ENCODE measurements at regions not wholly inside any gene's neighbourhood (a gene's known extent, or its start where the extent isn't known, plus 50 kb on each side); places are given as distances from the start of the nearest gene placed in this dataset.

DNA sequence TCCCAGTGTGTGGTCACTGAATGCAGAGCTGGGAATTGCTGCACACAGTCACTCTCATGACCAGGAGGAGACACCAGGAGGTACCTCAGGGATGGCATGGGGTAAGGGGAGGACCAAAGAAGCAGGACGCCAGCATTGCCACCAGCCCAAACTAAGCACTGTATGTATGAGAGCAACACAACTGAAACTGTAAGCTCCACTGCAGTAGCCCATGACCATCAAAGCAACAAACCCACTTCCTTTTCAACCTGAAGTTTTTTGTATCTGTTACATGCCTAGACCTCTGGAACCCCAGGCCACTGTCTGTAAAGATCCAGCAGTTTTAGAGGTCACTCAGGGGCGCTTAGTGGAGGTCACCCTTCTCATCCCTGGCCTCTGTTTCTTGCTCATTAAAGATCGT is 164.3 kb downstream of the SETD4 start:
- no peak for DNase-seq (ENCODE audit: low spot score)

DNA sequence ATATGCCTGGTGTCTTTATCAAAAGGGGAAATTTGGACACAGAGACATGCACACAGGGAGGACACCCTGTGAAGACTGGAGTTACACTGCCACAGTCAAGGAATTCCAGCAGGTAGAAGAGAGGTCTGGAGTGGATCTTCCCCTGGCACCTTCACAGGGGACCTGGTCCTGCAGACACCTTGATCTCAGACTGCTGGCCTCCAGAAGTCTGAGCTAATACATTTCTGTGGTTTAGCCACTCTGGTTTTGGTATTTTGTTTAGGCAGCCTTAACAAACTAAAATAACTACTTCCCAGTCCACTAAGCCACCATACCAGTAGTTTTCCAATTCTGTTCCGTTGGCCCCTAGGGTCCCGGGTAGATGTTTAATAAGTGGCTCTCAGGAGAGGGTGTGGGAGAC is 164.7 kb downstream of the SETD4 start:
- peak; percentile 25 for DNase-seq (ENCODE audit: low spot score)

DNA sequence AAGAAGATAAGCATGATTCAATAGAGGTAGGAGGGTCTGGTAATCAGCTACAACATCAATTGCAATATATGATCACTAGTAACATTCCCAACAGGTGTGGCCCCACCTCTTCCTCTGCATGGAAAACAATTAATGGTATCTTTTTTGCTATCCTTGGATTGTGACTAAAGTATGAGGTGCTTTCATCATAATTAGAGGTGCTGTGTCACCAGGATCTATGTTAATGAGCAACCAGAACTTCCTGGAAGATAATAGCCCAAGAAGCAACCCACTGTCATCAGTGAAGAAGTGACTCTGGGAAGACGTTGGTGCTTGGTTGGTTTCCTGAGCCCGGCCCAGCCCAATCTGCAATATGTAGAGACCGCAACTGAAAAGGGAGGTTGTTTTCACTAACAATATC is 167.2 kb downstream of the SETD4 start:
- no peak for DNase-seq (ENCODE audit: low spot score)

DNA sequence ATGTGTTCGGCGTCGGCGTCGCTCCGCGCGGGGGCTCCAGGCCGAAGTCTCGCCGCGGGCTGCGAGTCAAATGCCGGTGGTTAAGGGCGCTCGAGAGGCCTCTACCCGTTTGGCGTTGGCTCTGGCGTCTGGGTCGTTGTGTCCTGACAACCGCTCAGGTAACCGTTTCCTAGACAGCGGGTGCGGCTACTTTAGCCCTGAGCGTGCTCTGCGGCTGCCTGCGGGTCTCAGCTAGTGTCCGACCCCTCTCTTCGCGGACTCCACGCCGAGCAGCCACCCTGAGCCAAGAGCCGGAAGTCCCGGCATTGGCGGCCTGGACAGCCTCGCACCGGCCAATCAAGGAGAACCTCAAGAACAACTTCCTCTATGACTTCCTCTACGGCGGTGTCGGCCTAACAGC is 173.4 kb downstream of the SETD4 start:
- no peak for DNase-seq (ENCODE audit: low spot score)

DNA sequence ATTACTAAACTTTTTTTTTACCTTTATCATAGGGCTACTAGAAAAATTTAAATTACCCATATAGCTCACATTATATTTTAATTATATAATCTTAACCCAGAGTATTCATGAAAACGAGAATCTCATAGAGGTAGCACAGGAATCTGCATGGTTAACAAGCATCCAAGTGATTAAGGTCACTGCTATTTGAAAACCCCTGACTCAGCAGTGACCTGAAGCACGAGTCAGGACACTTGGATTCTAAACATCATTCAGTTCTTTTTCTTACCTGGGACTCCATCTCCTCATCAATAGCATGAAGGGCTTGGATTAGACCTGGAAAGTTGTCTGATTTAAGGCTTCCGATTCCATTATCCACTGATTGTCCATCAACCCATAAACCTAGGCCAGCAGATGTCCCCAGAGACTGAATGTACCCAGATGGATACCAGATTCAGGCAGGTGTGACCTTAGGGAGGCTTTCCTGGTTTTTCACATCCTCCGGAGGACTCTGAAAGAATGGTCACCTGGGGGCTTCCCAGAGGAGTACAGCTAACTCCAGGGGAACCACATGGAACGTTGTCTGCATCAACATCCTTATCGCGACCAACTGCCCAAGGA is 174.3 kb downstream of the SETD4 start:
- DNase-seq (ENCODE audit: low spot score), result no peak

DNA sequence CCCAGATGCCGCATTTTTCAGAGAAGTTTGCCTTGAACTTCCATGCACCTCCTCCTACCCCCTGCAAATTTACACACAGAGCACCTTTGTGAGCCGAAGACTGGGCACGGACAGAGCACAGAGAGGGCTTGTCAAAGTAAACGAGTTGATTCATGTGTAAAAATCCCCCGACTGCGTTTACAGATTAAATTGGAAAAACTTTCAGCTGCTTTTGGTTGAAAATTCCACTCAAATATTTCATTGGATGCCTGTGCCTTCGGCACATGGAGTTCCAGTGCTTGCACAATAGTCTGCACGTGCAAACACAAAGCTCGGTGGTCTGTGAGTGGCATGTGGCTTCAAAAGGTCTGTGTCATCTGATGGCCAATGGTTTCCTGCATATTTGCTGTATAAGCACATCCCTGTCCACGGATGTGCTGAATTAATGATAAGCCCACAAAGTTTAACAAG is 177.5 kb downstream of the SETD4 start:
- DNase-seq (ENCODE audit: low spot score), result peak; percentile 29

DNA sequence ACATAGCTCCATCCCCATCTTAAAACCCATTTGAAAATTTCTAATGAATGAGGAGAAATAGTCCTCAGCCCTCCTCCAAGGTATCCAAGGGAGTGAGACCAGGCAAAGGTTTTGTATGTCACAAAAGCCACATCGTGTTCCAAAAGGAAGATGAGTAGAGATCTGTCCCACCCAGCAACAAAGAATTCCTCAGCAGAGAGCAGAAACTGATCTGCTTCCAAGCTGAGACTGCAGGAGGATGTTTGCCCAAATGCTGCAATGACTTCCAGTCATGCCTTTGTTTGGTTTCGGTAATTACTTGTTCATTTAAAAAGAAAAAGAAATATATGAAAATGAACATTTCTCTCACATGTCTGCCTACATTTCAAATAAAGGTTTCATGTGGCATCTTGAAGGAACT is 186.9 kb downstream of the SETD4 start:
- no peak for DNase-seq (ENCODE audit: low spot score)

DNA sequence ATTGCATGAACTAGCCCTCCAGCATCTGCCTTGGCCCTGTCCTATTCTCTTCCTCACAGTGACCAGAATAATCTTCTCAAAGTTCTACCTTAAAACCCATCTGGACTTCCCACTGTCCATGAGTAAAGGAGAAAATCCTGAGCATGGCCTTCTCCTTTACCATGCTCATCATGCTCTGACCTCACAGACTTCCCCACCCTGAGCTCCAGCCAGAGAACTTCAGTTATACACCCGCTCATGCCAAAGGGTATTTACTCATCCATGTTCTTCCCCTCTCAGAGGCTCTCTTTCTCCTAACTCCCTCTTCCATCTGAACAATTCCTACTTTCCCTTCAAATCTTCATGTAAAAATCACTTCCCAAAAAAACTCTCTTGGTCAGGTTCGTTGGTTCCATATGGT is 188.4 kb downstream of the SETD4 start:
- DNase-seq (ENCODE audit: low spot score), result no peak

DNA sequence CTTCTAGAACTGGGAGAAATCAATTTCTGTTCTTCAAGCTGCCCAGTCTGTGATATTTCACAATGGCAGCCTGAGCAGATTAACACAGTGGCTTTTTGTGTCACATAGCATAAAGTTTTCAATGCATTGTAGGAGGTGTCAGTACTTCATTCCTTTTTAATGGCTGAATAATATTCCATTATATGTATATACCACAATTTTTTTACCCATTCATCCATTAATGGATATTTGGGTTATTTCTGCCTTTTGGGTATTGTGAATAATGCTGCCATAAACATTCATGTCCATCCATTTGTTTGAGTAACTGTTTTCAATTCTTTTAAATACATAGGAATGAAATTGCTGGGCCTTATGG is 191.5 kb downstream of the SETD4 start:
- no peak for DNase-seq (ENCODE audit: low spot score)

DNA sequence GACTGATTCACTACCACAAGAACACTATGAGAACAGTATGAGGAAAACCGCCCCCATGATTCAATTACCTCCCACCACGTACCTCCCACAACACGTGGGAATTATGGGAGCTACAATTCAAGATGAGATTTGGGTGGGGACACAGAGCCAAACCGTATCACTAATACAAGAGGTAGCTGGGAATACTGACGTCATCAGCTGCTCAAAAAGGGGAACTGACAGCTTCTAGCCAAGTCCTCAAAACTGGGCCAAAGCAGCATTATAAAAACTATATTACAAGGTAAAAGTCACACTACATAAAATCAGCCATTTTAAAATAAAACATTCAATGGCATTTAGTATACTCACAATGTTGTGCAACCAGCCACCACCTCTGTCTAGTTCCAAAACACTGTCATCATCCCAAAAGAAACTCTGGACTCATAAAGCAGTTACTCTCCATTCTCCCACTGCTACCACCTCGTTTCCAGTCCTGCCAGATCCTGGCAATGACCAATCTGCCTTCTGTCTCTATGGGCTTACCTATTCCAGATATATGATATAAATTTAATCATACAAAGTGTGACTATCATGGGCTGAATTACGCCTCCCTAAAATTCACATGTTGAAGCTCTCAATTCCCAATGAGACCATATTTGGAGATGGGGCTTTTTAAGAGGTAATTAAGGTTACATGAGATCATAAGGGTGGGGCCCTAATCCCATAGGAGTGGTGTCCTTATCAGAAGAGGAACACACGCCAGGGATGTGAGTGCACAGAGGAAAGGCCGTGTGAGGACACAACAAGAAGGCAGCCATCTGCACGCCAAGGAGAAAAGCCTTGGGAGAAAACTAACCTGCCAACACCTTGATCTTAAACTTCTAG is 192.1 kb downstream of the SETD4 start:
- no peak for DNase-seq (ENCODE audit: low spot score)

DNA sequence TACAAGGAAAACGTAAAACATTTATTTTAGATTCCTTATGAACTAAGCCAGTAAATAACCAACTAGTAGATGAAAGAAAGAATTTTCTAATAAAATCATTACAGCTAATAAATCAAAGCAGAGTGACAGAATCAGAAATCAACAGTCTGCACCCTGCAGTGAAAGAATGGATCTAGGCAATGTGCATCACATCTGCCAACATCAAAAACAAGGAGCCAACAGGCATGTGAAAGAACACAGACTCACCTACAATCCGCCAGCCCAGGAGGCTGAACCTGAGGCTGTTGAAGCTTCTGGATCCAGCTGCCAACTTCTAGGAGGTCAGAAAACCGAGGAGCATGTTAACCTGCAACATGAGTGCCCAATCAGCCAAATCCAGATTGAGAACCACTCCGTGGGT is 196.3 kb downstream of the SETD4 start:
- no peak for DNase-seq (ENCODE audit: low spot score)

DNA sequence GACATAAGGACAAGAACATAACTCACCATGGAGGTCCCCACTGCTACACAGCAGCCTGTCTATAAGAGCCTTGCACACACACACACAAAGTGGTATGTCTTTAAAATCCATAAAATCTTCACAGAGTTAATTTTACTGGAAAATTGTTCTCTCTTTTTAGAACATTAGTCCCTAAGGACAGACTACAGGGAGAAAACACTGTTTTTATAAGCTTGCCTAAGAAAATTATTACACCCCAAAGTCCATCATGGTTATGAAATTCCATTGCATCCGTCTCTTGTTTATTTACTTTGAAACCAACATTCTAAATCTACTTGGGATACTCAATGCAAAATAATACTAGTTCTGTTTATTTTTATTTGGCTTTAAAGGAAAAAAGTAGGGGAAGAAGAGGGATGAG is 197.4 kb downstream of the SETD4 start:
- DNase-seq (ENCODE audit: low spot score), result no peak

DNA sequence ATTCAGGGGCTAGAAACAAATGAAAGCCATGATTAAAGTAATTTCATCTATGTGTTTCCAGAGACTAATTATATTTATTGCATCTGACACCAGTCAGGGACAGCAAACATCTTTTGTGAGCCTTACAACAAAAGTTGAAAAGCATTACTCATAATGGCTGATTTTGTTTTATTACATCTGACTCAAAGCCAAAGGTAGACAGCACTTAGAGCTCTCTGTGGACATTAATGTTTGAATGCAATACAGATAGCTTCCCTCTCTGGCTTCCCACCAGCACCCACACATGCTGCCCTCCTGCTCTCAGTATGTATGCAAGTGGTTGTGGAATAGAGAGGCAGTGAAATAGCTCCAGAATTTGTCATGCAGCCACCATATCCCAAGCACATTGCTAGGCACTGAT is 198.7 kb downstream of the SETD4 start:
- DNase-seq (ENCODE audit: low spot score), result no peak

DNA sequence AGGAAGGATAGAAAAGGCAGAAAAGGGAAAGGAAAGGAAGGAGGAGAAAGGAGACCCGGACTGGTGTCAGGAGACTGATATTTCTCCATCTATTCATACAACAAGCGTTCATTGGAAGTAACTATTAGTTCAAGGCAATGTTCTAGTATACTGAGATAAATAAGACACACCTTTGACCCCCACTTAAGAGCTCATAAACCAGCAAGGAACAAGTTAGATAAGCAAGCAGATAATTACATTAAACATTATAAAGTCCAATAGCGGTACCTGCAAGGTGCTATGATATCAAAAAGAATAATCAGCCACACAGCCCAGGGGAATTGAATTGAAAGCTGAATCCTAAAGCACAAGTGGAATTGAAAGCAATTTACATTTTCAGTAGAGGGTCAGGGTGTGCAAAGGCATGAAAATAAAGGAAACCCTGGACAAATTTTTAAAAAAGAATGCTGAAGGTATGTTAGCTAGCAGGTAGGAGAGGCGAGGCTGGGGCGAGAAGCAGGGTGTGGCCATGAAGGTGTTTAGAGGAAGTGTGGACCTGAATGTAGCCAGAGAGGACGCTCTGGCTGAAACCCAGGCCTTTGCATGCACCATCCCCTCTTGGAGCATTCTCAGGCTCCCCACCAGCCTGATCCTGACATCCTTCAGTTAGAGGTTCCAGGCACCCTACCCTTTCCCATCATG is 200.0 kb downstream of the SETD4 start:
- no peak for DNase-seq (ENCODE audit: low spot score)

DNA sequence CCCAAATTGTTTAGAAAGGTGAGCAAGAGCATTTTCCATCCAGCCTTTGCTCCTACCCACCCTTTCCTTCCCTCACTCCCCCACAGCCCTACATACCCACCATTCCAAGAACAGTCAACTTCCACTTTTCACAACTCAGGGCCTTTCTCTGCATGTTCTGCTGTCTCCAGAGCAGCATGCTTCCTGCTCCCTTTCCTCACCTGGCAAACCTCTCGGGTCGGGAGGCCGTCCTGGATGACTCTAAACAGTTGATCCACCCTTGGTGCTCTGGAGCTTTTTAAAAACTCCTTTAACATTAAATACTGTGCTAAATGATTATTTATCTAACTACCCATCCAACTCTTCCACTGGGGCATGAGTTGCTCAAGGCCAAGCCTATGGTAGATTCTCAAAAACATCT is 200.6 kb downstream of the SETD4 start:
- DNase-seq (ENCODE audit: low spot score), result no peak

DNA sequence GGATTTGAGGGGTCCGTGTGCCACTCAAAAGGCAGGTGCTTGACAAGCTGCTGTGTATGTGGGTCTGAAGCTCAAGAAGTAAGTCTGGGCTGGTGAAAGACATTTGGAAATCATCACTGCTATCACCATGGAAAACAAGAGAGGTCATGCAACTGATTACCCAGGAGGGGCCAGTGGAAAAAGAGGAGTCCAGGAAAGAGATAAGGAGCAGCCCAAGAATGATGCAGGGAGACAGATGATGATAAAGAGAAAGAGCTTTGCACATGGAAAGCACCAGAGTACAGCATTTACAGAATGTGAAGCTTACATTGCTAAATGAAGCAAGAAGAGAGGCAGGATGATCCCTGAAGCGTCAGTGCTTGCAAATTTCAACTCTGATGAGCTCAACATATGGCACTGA is 203.2 kb downstream of the SETD4 start:
- no peak for DNase-seq (ENCODE audit: low spot score)

DNA sequence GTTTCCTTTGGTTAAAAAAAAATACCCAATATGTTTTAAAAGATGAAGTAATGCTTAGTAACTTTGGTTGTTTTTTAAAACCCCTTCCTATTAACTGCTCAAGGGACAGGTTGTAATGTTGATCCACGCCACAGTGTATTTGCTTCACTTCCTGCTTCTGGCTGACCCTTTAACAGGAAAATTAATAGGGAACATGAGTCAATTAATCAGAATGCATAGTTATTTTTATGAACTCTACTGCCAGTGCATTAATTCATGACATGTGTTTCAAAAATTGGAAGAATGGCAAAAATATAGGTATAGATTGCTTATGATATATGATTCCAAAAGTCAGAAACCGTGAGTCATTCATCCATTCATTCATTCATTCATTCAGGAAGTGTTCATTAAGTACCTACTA is 204.8 kb downstream of the SETD4 start:
- no peak for DNase-seq (ENCODE audit: low spot score)

DNA sequence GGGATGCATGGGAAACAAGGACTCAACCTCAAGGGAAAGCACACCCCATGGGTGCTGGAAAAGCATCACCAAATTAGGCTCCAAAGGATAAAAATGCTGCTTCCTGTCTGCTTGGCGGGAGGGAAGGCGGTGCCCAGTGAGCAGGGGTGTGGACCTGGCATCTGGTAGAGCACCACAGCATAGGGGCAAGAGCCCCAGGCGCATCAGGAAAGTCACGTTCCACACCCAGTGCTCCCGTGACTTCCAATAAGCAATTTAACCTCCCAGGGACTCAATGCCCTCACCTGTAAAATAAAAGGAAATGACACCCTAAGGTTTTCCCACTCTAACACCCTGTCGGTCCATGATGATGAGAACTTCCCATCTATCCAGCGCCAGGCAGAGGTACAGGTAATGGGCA is 206.0 kb downstream of the SETD4 start:
- no peak for DNase-seq (ENCODE audit: low spot score)

DNA sequence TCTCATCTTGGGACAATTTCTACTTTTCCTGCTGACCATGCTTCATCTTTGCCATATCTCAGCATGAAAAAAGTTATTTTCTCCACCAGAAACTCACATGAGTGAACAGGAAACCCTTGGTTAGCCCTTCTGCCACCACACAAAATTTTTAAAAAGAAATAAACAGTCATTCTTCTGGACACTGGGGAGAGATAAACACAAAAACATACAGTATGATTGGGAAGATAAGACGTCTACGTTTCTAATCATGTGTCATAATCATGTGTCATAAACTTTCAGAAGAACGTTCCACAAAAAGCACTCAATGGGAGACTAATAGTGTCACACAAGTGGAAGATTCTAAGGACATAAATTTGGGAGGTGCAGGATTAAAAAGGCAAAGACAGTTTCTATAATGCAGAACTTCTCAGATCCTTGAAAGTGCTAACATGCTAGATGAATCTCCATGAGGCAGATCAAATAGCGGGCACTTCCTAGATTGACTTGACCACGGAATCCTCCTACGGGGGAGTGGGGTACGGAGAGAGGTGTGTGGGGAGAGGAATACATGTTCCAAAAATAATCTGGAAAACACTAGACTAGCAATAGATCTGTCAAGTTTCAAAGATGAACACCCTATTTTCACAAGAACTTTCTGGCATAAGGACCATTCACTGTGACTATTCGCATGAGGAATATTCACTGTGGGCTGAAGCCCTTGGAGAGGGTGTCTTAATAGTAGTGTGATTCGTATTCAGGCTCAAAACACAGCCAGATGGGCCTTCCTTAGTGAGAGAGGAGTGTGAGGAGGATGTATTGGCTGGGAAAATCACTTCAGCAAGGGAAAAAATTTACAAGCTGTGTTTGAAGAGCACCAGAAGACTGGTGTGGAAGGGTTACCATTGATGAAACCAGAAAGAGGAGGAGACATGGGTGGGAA is 206.7 kb downstream of the SETD4 start:
- DNase-seq (ENCODE audit: low spot score), result no peak

DNA sequence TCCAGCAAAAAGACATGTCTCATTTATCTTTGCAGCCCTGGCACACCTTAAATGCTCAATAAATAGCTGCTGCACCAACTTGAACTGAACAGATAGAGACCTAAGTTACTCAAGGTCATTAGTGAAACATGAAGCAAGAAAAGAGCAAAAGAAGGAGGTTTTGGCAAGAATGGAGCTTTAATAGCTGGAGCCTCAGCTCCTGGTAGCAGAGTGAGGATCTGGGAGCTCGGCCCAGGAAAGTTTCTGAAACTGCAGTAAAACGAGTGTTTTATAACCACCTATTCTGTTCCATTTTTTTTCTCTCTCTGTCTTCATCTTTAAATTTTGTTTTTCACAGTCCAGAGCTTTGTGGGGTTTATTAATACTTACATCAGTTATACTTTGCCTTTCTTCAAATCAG is 207.5 kb downstream of the SETD4 start:
- no peak for DNase-seq (ENCODE audit: low spot score)

DNA sequence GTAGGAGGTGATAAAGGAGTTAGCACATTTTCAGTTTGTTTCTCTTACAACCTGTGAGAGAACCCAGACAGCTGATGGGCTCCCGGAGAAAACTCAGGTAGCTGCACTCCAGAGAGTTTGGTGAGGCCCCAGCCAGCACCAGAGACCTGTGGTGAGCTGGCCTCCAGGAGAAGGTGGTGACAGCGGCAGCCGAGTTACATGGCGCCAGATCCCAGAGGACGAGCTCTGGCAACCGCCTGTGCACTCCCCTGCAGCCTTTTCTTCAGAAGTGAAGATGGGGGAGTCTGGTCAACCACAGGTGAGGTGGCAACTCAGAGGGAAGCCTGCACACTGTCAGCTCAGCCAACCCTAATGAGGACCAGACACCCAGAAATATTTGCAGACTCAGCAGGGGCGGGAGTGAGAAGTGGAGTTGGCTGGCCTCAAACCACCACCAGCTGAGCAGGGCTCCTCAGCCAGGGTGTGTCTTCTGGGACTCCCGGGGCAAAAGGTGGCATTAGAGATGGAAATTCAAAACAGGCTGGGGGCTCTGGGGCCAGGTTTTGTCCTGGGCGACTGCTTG is 209.7 kb downstream of the SETD4 start:
- DNase-seq (ENCODE audit: low spot score), result no peak

DNA sequence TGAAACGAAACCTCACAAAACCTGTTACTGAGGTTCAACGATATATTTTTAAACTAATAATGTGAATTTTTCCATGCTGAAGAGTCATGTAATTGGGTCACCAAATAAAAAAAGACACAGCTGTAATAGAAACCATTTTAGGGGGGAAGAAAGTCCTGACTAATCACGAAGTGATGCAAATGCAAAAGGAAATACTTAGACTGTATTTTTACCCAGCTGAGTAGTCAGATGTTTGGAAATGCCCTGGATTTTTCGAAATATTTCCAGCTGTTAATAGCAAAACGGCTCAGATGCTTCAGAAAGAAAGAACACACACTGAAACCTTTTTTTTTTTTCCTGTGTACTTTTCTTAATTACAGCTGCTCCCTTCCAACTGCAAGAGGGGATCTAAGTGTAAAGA is 210.3 kb downstream of the SETD4 start:
- peak; percentile 63 for DNase-seq (ENCODE audit: low spot score)

All from AG08396 (cell line).